ENCODE measurements at regions not wholly inside any gene's neighbourhood (a gene's known extent, or its start where the extent isn't known, plus 50 kb on each side); places are given as distances from the start of the nearest gene placed in this dataset.

GRCh38 chr5:9861666-9862256, 231.6 kb upstream of the TAS2R1 start (continued):
- TF ChIP-seq PRDM6 (tag by site-specific recombination; IDR thresholded peaks at IDR 0.05) (no peak), MZF1 (tag by site-specific recombination; IDR thresholded peaks at IDR 0.05; ENCODE audit: borderline replicate concordance) (no peak)
- TF ChIP-seq, protein P1, sequence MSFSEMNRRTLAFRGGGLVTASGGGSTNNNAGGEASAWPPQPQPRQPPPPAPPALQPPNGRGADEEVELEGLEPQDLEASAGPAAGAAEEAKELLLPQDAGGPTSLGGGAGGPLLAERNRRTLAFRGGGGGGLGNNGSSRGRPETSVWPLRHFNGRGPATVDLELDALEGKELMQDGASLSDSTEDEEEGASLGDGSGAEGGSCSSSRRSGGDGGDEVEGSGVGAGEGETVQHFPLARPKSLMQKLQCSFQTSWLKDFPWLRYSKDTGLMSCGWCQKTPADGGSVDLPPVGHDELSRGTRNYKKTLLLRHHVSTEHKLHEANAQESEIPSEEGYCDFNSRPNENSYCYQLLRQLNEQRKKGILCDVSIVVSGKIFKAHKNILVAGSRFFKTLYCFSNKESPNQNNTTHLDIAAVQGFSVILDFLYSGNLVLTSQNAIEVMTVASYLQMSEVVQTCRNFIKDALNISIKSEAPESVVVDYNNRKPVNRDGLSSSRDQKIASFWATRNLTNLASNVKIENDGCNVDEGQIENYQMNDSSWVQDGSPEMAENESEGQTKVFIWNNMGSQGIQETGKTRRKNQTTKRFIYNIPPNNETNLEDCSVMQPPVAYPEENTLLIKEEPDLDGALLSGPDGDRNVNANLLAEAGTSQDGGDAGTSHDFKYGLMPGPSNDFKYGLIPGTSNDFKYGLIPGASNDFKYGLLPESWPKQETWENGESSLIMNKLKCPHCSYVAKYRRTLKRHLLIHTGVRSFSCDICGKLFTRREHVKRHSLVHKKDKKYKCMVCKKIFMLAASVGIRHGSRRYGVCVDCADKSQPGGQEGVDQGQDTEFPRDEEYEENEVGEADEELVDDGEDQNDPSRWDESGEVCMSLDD (tag by site-specific recombination; IDR thresholded peaks at IDR 0.05) = no peak
- TF ChIP-seq, protein P2, sequence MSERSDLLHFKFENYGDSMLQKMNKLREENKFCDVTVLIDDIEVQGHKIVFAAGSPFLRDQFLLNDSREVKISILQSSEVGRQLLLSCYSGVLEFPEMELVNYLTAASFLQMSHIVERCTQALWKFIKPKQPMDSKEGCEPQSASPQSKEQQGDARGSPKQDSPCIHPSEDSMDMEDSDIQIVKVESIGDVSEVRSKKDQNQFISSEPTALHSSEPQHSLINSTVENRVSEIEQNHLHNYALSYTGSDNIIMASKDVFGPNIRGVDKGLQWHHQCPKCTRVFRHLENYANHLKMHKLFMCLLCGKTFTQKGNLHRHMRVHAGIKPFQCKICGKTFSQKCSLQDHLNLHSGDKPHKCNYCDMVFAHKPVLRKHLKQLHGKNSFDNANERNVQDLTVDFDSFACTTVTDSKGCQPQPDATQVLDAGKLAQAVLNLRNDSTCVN (tag by site-specific recombination; optimal IDR thresholded peaks at IDR 0.05) = no peak

GRCh38 chr5:9859808-9860207, 229.7 kb upstream of the TAS2R1 start:
- no peak overlapping the region for H3K27ac ChIP-seq (ENCODE audit: extremely low read depth, low read depth, low read length)
- ChIA-PET CTCF (interaction anchor here (1.4 kb wide), 1 partner anchor 9 kb away, joined by 3 read pairs; no protein-coding TSS in a partner anchor), POLR2A (no interaction called here)
- H3K9me3 ChIP-seq (ENCODE audit: control insufficient read depth, insufficient read depth, low read depth, low read length) = no peaks in the 10 kb centered on the region
- H3K4me1 ChIP-seq (ENCODE audit: control insufficient read depth, insufficient read depth, low read length) = no peaks in the 10 kb centered on the region
- no peak overlapping the region for H3K4me3 ChIP-seq (ENCODE audit: low read depth, low read length)
- TF ChIP-seq CTCF (tag by site-specific recombination; IDR thresholded peaks at IDR 0.05) (no peak), ZBTB8A (tag by site-specific recombination; IDR thresholded peaks at IDR 0.05) (no peak), ZFHX2 (tag by site-specific recombination; conservative IDR thresholded peaks at IDR 0.05) (no peak)
- H3K36me3 ChIP-seq (ENCODE audit: control insufficient read depth in 2 of 2, insufficient read depth in 1 of 2, low read length in 2 of 2) = no peaks in the 10 kb centered on the region

- Histone ChIP-seq H3K27ac (ENCODE audit: extremely low read depth, low read depth, low read length) (no peak overlapping the region), H3K4me3 (ENCODE audit: low read depth, low read length) (no peak overlapping the region), H3K36me3 (ENCODE audit: control insufficient read depth in 2 of 2, insufficient read depth in 1 of 2, low read length in 2 of 2) (no peaks in the 10 kb centered on the region), H3K4me1 (ENCODE audit: control insufficient read depth, insufficient read depth, low read length) (no peaks in the 10 kb centered on the region), H3K9me3 (ENCODE audit: control insufficient read depth, insufficient read depth, low read depth, low read length) (no peaks in the 10 kb centered on the region)
- ChIA-PET POLR2A (no interaction called here), CTCF (no interaction called here)
- no peak for TF ChIP-seq ZNF354C (tag by site-specific recombination; IDR thresholded peaks at IDR 0.05; ENCODE audit: borderline replicate concordance, low read depth)
- no peak for TF ChIP-seq ZBTB1 (tag by site-specific recombination; IDR thresholded peaks at IDR 0.05)
- TF ChIP-seq, protein P3, sequence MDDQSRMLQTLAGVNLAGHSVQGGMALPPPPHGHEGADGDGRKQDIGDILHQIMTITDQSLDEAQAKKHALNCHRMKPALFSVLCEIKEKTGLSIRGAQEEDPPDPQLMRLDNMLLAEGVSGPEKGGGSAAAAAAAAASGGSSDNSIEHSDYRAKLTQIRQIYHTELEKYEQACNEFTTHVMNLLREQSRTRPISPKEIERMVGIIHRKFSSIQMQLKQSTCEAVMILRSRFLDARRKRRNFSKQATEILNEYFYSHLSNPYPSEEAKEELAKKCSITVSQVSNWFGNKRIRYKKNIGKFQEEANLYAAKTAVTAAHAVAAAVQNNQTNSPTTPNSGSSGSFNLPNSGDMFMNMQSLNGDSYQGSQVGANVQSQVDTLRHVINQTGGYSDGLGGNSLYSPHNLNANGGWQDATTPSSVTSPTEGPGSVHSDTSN (CRISPR knock-in tag; IDR thresholded peaks at IDR 0.05) = no peak
- TF ChIP-seq ZNF335 (tag by site-specific recombination; conservative IDR thresholded peaks at IDR 0.05) = no peak
- TF ChIP-seq ZNF274 (IDR thresholded peaks at IDR 0.05; ENCODE audit: low read length) = no peak
- no peak for TF ChIP-seq ZNF274 (tag by site-specific recombination; IDR thresholded peaks at IDR 0.05; ENCODE audit: borderline replicate concordance)
- TF ChIP-seq, protein P4, sequence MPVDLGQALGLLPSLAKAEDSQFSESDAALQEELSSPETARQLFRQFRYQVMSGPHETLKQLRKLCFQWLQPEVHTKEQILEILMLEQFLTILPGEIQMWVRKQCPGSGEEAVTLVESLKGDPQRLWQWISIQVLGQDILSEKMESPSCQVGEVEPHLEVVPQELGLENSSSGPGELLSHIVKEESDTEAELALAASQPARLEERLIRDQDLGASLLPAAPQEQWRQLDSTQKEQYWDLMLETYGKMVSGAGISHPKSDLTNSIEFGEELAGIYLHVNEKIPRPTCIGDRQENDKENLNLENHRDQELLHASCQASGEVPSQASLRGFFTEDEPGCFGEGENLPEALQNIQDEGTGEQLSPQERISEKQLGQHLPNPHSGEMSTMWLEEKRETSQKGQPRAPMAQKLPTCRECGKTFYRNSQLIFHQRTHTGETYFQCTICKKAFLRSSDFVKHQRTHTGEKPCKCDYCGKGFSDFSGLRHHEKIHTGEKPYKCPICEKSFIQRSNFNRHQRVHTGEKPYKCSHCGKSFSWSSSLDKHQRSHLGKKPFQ (tag by site-specific recombination; IDR thresholded peaks at IDR 0.05) = no peak
- no peak for TF ChIP-seq ZNF266 (tag by site-specific recombination; IDR thresholded peaks at IDR 0.05; ENCODE audit: low read depth)
- no peak for TF ChIP-seq ZBTB17 (tag by site-specific recombination; IDR thresholded peaks at IDR 0.05)
- TF ChIP-seq ZNF558 (tag by site-specific recombination; IDR thresholded peaks at IDR 0.05) = no peak
- TF ChIP-seq ZNF146 (tag by site-specific recombination; IDR thresholded peaks at IDR 0.05) = no peak
- no peak for TF ChIP-seq ZNF16 (tag by site-specific recombination; IDR thresholded peaks at IDR 0.05; ENCODE audit: low read depth)
- no peak for TF ChIP-seq ZNF549 (tag by site-specific recombination; IDR thresholded peaks at IDR 0.05)
- TF ChIP-seq ZNF140 (tag by site-specific recombination; IDR thresholded peaks at IDR 0.05) = no peak
- no peak for TF ChIP-seq ZNF544 (tag by site-specific recombination; IDR thresholded peaks at IDR 0.05)
- no peak for TF ChIP-seq ZNF521 (tag by site-specific recombination; IDR thresholded peaks at IDR 0.05)
Measured at GRCh38 chr5:9858043-9858442, 227.9 kb upstream of the TAS2R1 start.

Measured in HEK293 (cell line).